Globus pallidus (tissue), 1 donor: ENCODE measurements at regions not wholly inside any gene's neighbourhood (a gene's known extent, or its start where the extent isn't known, plus 50 kb on each side); places are given as distances from the start of the nearest gene placed in this dataset.

Experiments
- DNase-seq: peaks from one replicate; pipeline ENCODE4 v3.0.0-alpha.2; 2015; ENCODE audit warnings: low spot score

DNA sequence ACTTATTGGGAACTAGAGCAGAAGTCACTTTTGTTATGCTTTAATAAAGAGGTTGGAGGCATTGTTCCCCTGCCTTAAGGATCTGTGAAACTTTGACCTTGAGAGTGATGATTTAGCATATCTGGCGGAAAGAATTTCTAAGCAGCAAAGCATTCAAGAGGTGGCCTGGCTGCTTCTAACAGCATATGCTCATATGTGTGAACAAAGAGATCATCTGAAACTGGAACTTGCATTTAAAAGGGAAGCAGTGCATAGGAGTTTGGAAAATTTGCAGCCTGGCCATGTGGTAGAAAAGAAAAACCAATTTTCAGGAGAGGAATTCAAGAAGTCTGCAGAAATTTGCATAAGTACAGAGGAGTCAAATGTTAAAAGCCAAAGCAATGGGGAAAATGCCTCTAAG is 56.4 kb upstream of the GOLIM4 start:
- no peak for DNase-seq
